ENCODE measurements at regions not wholly inside any gene's neighbourhood (a gene's known extent, or its start where the extent isn't known, plus 50 kb on each side); places are given as distances from the start of the nearest gene placed in this dataset.

- DNase-seq (ENCODE audit: low read depth), result no peak
- in situ Hi-C loops (cut with HindIII; ENCODE audit: low pct_unique_long_range_greater_than_20kb, low sequenced_read_pairs), result no loop called here
Measured at GRCh38 chr6:14735956-14736486, 509.8 kb upstream of the JARID2 start.

- in situ Hi-C loops (cut with HindIII; ENCODE audit: low pct_unique_long_range_greater_than_20kb, low sequenced_read_pairs), result no loop called here
- no peak for DNase-seq (ENCODE audit: low read depth)
Measured at GRCh38 chr6:14736554-14736953, 509.3 kb upstream of the JARID2 start.

GRCh38 chr6:14738497-14738896, 507.4 kb upstream of the JARID2 start:
- in situ Hi-C loops (cut with HindIII; ENCODE audit: low pct_unique_long_range_greater_than_20kb, low sequenced_read_pairs), result no loop called here
- DNase-seq (ENCODE audit: low read depth), result no peak

- in situ Hi-C loops (cut with HindIII; ENCODE audit: low pct_unique_long_range_greater_than_20kb, low sequenced_read_pairs), result no loop called here
- DNase-seq (ENCODE audit: low read depth), result no peak
Measured at GRCh38 chr6:14738933-14739332, 506.9 kb upstream of the JARID2 start.

- no peak for DNase-seq (ENCODE audit: low read depth)
- in situ Hi-C loops (cut with HindIII; ENCODE audit: low pct_unique_long_range_greater_than_20kb, low sequenced_read_pairs), result no loop called here
Measured at GRCh38 chr6:14739827-14740226, 506.0 kb upstream of the JARID2 start.

GRCh38 chr6:14742171-14742570, 503.7 kb upstream of the JARID2 start:
- DNase-seq (ENCODE audit: low read depth), result no peak
- in situ Hi-C loops (cut with HindIII; ENCODE audit: low pct_unique_long_range_greater_than_20kb, low sequenced_read_pairs), result no loop called here

GRCh38 chr6:14742680-14743079, 503.2 kb upstream of the JARID2 start:
- no peak for DNase-seq (ENCODE audit: low read depth)
- in situ Hi-C loops (cut with HindIII; ENCODE audit: low pct_unique_long_range_greater_than_20kb, low sequenced_read_pairs), result no loop called here

GRCh38 chr6:14743144-14743473, 502.8 kb upstream of the JARID2 start:
- in situ Hi-C loops (cut with HindIII; ENCODE audit: low pct_unique_long_range_greater_than_20kb, low sequenced_read_pairs), result no loop called here
- DNase-seq (ENCODE audit: low read depth), result no peak

- DNase-seq (ENCODE audit: low read depth), result peak; percentile 97
- in situ Hi-C loops (cut with HindIII; ENCODE audit: low pct_unique_long_range_greater_than_20kb, low sequenced_read_pairs), result no loop called here
Measured at GRCh38 chr6:14743474-14744211, 502.2 kb upstream of the JARID2 start.

GRCh38 chr6:14744212-14744556, 501.7 kb upstream of the JARID2 start:
- no peak for DNase-seq (ENCODE audit: low read depth)
- in situ Hi-C loops (cut with HindIII; ENCODE audit: low pct_unique_long_range_greater_than_20kb, low sequenced_read_pairs), result no loop called here

GRCh38 chr6:14746139-14746837, 499.6 kb upstream of the JARID2 start:
- no peak for DNase-seq (ENCODE audit: low read depth)
- in situ Hi-C loops (cut with HindIII; ENCODE audit: low pct_unique_long_range_greater_than_20kb, low sequenced_read_pairs), result no loop called here

GRCh38 chr6:14747881-14748520, 497.9 kb upstream of the JARID2 start:
- no peak for DNase-seq (ENCODE audit: low read depth)
- in situ Hi-C loops (cut with HindIII; ENCODE audit: low pct_unique_long_range_greater_than_20kb, low sequenced_read_pairs), result no loop called here

GRCh38 chr6:14748679-14749078, 497.2 kb upstream of the JARID2 start:
- DNase-seq (ENCODE audit: low read depth), result no peak
- in situ Hi-C loops (cut with HindIII; ENCODE audit: low pct_unique_long_range_greater_than_20kb, low sequenced_read_pairs), result no loop called here

GRCh38 chr6:14750059-14750661, 495.7 kb upstream of the JARID2 start:
- DNase-seq (ENCODE audit: low read depth), result no peak
- in situ Hi-C loops (cut with HindIII; ENCODE audit: low pct_unique_long_range_greater_than_20kb, low sequenced_read_pairs), result no loop called here

- in situ Hi-C loops (cut with HindIII; ENCODE audit: low pct_unique_long_range_greater_than_20kb, low sequenced_read_pairs), result no loop called here
- DNase-seq (ENCODE audit: low read depth), result no peak
Measured at GRCh38 chr6:14751645-14752175, 494.2 kb upstream of the JARID2 start.

- in situ Hi-C loops (cut with HindIII; ENCODE audit: low pct_unique_long_range_greater_than_20kb, low sequenced_read_pairs), result no loop called here
Measured at GRCh38 chr6:14754751-14755513, 490.9 kb upstream of the JARID2 start.

GRCh38 chr6:14756340-14756739, 489.5 kb upstream of the JARID2 start:
- DNase-seq (ENCODE audit: low read depth), result no peak
- in situ Hi-C loops (cut with HindIII; ENCODE audit: low pct_unique_long_range_greater_than_20kb, low sequenced_read_pairs), result no loop called here

More at GRCh38 chr6:14754751-14755513, 490.9 kb upstream of the JARID2 start:
- no peak for DNase-seq (ENCODE audit: low read depth)

GRCh38 chr6:14757014-14757413, 488.9 kb upstream of the JARID2 start:
- in situ Hi-C loops (cut with HindIII; ENCODE audit: low pct_unique_long_range_greater_than_20kb, low sequenced_read_pairs), result no loop called here
- no peak for DNase-seq (ENCODE audit: low read depth)

Measured in Caki2 (cell line).